ENCODE measurements at regions not wholly inside any gene's neighbourhood (a gene's known extent, or its start where the extent isn't known, plus 50 kb on each side); places are given as distances from the start of the nearest gene placed in this dataset.

GRCh38 chr11:45024316-45024715 is 73.6 kb upstream of the TP53I11 start:
- peaks cover 9 to 32% (median 18%) of the 10 kb centered on the region in 3 donors for H3K4me1 ChIP-seq
- no peak overlapping the region for H3K27ac ChIP-seq
- DNase-seq = no peak
- H3K4me3 ChIP-seq = no peak overlapping the region
- intact Hi-C loops (cut with DNase I) = no loop called here
- no peak for TF ChIP-seq POLR2A (IDR thresholded peaks at IDR 0.05)
- no peak for TF ChIP-seq CTCF (IDR thresholded peaks at IDR 0.05)
- H3K36me3 ChIP-seq = no peaks in the 10 kb centered on the region
- H3K9me3 ChIP-seq = no peaks in the 10 kb centered on the region
- peaks cover 0 to 2% (median 0%) of the 10 kb centered on the region in 4 donors for H3K27me3 ChIP-seq
- 65 to 89% methylated on average over 4 of the region's 4 CpGs for WGBS, 2 donors

- 83 to 85% methylated on average over 3 to 4 of the region's 4 CpGs for WGBS, 2 donors
- H3K27me3 ChIP-seq = no peaks in the 10 kb centered on the region
- TF ChIP-seq POLR2A (IDR thresholded peaks at IDR 0.05) (no peak), CTCF (IDR thresholded peaks at IDR 0.05) (no peak)
- no peaks in the 10 kb centered on the region for H3K9me3 ChIP-seq
- H3K4me1 ChIP-seq = peaks cover 9 to 32% (median 18%) of the 10 kb centered on the region in 3 donors
- DNase-seq = no peak
- no peak overlapping the region for H3K27ac ChIP-seq
- intact Hi-C loops (cut with DNase I) = no loop called here
- no peak overlapping the region for H3K4me3 ChIP-seq
- no peaks in the 10 kb centered on the region for H3K36me3 ChIP-seq
These were observed 74.3 kb upstream of the TP53I11 start for GRCh38 chr11:45024846-45025588.

- intact Hi-C loops (cut with DNase I) = no loop called here
- H3K27ac ChIP-seq = peak overlapping the region in 2 of 4 donors; percentile 11 to 51
- TF ChIP-seq POLR2A (IDR thresholded peaks at IDR 0.05) (no peak), CTCF (IDR thresholded peaks at IDR 0.05) (no peak)
These were observed 75.2 kb upstream of the TP53I11 start for GRCh38 chr11:45025716-45026492.

GRCh38 chr11:45026835-45027234 is 76.2 kb upstream of the TP53I11 start:
- 50 to 61% methylated on average over 5 to 6 of the region's 6 CpGs for WGBS, 2 donors

More at GRCh38 chr11:45025716-45026492, 75.2 kb upstream of the TP53I11 start:
- H3K27me3 ChIP-seq = no peaks in the 10 kb centered on the region
- no peak for DNase-seq
- H3K4me1 ChIP-seq = peaks cover 9 to 29% (median 18%) of the 10 kb centered on the region in 3 donors
- H3K36me3 ChIP-seq = no peaks in the 10 kb centered on the region
- H3K4me3 ChIP-seq = no peak overlapping the region
- H3K9me3 ChIP-seq = no peaks in the 10 kb centered on the region
- WGBS, 2 donors = 75 to 78% methylated on average over 3 to 5 of the region's 12 CpGs

More at GRCh38 chr11:45026835-45027234, 76.2 kb upstream of the TP53I11 start:
- Histone ChIP-seq H3K4me3 (no peak overlapping the region), H3K4me1 (peaks cover 5 to 20% (median 9%) of the 10 kb centered on the region in 3 donors), H3K27me3 (no peaks in the 10 kb centered on the region), H3K27ac (peak overlapping the region in 2 of 4 donors; percentile 11 to 25), H3K36me3 (no peaks in the 10 kb centered on the region), H3K9me3 (no peaks in the 10 kb centered on the region)
- no peak for DNase-seq
- intact Hi-C loops (cut with DNase I) = no loop called here
- TF ChIP-seq CTCF (IDR thresholded peaks at IDR 0.05) = no peak
- TF ChIP-seq POLR2A (IDR thresholded peaks at IDR 0.05) = no peak

All from esophagus squamous epithelium (tissue), 5 donors.